ENCODE measurements at regions not wholly inside any gene's neighbourhood (a gene's known extent, or its start where the extent isn't known, plus 50 kb on each side); places are given as distances from the start of the nearest gene placed in this dataset.

- Histone ChIP-seq H3K4me1 (no peaks in the 10 kb centered on the region), H3K36me3 (no peaks in the 10 kb centered on the region), H3K9me3 (no peaks in the 10 kb centered on the region), H3K27me3 (no peaks in the 10 kb centered on the region), H3K27ac (no peak overlapping the region), H3K4me3 (no peak overlapping the region)
- TF ChIP-seq POLR2A (IDR thresholded peaks at IDR 0.05) (no peak), POLR2AphosphoS5 (IDR thresholded peaks at IDR 0.05) (no peak), EP300 (IDR thresholded peaks at IDR 0.05) (no peak), CTCF (IDR thresholded peaks at IDR 0.05) (no peak)
- WGBS, 5 donors = 71 to 84% (median 74%) methylated on average over 2 of the region's 2 CpGs
- no peak for DNase-seq
- intact Hi-C loops (cut with DNase I; ENCODE audit: low total_unique reads) = no loop called here
Observed at GRCh38 chr10:56496186-56496486, 135.1 kb upstream of the ZWINT start.

GRCh38 chr10:56487746-56488145, 126.7 kb upstream of the ZWINT start:
- no peak overlapping the region for H3K4me3 ChIP-seq
- H3K4me1 ChIP-seq = no peaks in the 10 kb centered on the region
- intact Hi-C loops (cut with DNase I; ENCODE audit: low total_unique reads) = no loop called here
- no peak for DNase-seq
- no peaks in the 10 kb centered on the region for H3K36me3 ChIP-seq
- H3K27ac ChIP-seq = no peak overlapping the region
- no peaks in the 10 kb centered on the region for H3K27me3 ChIP-seq
- no peak for TF ChIP-seq CTCF (IDR thresholded peaks at IDR 0.05)
- no peak for TF ChIP-seq POLR2A (IDR thresholded peaks at IDR 0.05)
- no peak for TF ChIP-seq EP300 (IDR thresholded peaks at IDR 0.05)
- TF ChIP-seq POLR2AphosphoS5 (IDR thresholded peaks at IDR 0.05) = no peak
- WGBS, 5 donors = 71 to 91% (median 87%) methylated on average over 3 of the region's 3 CpGs
- H3K9me3 ChIP-seq = peaks cover 0 to 4% (median 0%) of the 10 kb centered on the region in 4 donors

GRCh38 chr10:56481521-56482091, 120.5 kb upstream of the ZWINT start:
- H3K27ac ChIP-seq = no peak overlapping the region
- intact Hi-C loops (cut with DNase I; ENCODE audit: low total_unique reads) = no loop called here
- WGBS, 5 donors = 58 to 70% (median 63%) methylated on average over 3 of the region's 3 CpGs

GRCh38 chr10:56472978-56473377, 111.9 kb upstream of the ZWINT start:
- intact Hi-C loops (cut with DNase I; ENCODE audit: low total_unique reads) = no loop called here
- TF ChIP-seq POLR2AphosphoS5 (IDR thresholded peaks at IDR 0.05) (no peak), CTCF (IDR thresholded peaks at IDR 0.05) (no peak), EP300 (IDR thresholded peaks at IDR 0.05) (no peak), POLR2A (IDR thresholded peaks at IDR 0.05) (no peak)
- WGBS, 5 donors = 72 to 90% (median 81%) methylated on average over 2 of the region's 2 CpGs

More at GRCh38 chr10:56481521-56482091, 120.5 kb upstream of the ZWINT start:
- Histone ChIP-seq H3K9me3 (peaks cover 0 to 6% (median 0%) of the 10 kb centered on the region in 4 donors), H3K4me3 (no peak overlapping the region), H3K36me3 (no peaks in the 10 kb centered on the region), H3K27me3 (no peaks in the 10 kb centered on the region), H3K4me1 (no peaks in the 10 kb centered on the region)
- TF ChIP-seq POLR2AphosphoS5 (IDR thresholded peaks at IDR 0.05) = no peak
- no peak for TF ChIP-seq EP300 (IDR thresholded peaks at IDR 0.05)
- TF ChIP-seq CTCF (IDR thresholded peaks at IDR 0.05) = no peak
- TF ChIP-seq POLR2A (IDR thresholded peaks at IDR 0.05) = no peak
- no peak for DNase-seq

More at GRCh38 chr10:56472978-56473377, 111.9 kb upstream of the ZWINT start:
- Histone ChIP-seq H3K36me3 (no peaks in the 10 kb centered on the region), H3K27ac (no peak overlapping the region), H3K27me3 (no peaks in the 10 kb centered on the region), H3K4me1 (no peaks in the 10 kb centered on the region), H3K9me3 (peaks cover 0 to 4% (median 0%) of the 10 kb centered on the region in 4 donors), H3K4me3 (no peak overlapping the region)
- no peak for DNase-seq

Measured in stomach (tissue), 8 donors.